HUES48 (cell line): ENCODE measurements at regions not wholly inside any gene's neighbourhood (a gene's known extent, or its start where the extent isn't known, plus 50 kb on each side); places are given as distances from the start of the nearest gene placed in this dataset.
"Not testable (repeated sequence)": the region's sequence is repeated elsewhere in the genome, so short reads cannot be mapped to it uniquely, and the experiment has no call there.

Experiments
- H3K27ac ChIP-seq: one replicate; pipeline ENCODE4 v1.7.0; 2013; ENCODE audit warnings: low read depth, low read length, inconsistent platforms
- H3K27me3 ChIP-seq: 2 replicates; pipeline ENCODE4 v1.6.1; 2013; ENCODE audit warnings: mild to moderate bottlenecking, low read length; ENCODE audit not compliant: control insufficient read depth, insufficient read depth
- H3K36me3 ChIP-seq: 2 replicates; pipeline ENCODE4 v1.6.1; 2013; ENCODE audit warnings: low read length; ENCODE audit not compliant: control insufficient read depth, insufficient read depth
- H3K4me1 ChIP-seq: 2 replicates; pipeline ENCODE4 v1.6.1; 2013; ENCODE audit warnings: mild to moderate bottlenecking, low read length; ENCODE audit not compliant: control insufficient read depth, insufficient read depth
- H3K4me3 ChIP-seq: 2 replicates; pipeline ENCODE4 v1.5.1; 2013; ENCODE audit warnings: mild to moderate bottlenecking, low read depth, low read length
- H3K9ac ChIP-seq: 2 replicates; pipeline ENCODE4 v1.6.1; 2013; ENCODE audit warnings: mild to moderate bottlenecking, low read depth, low read length, moderate library complexity
- H3K9me3 ChIP-seq: 2 replicates; pipeline ENCODE4 v1.6.1; 2013; ENCODE audit warnings: low read length; ENCODE audit not compliant: control insufficient read depth, insufficient read depth

DNA sequence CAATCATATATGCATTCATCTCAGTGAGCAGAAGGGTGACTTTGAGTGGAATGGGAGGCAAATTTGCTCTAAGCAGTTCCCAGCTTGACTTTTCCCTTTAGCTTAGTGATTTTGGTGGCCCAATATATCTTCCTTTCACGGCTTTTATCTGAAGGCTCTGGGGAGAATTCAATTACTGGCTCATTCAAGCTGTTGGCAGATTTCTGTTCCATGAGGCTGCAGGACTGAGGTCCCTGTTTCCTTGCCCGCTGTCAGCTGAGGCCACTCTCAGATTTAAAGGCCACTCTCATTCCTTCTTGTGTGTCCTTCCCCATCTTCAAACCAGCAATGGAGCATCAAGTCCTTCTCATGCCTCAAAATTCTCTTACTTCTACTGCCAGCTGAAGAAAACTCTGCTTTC, 170.4 kb upstream of the ATP10A start:
- no peaks in the 10 kb centered on the region for H3K27me3 ChIP-seq
- H3K36me3 ChIP-seq = no peaks in the 10 kb centered on the region
- H3K27ac ChIP-seq = no peak overlapping the region
- H3K9me3 ChIP-seq = no peaks in the 10 kb centered on the region
- H3K4me1 ChIP-seq = 0 out of 2 replicates have a peak, but pooled peaks cover 9% of the 10 kb centered on the region
- H3K4me3 ChIP-seq = no peak overlapping the region
- H3K9ac ChIP-seq = no peak overlapping the region

DNA sequence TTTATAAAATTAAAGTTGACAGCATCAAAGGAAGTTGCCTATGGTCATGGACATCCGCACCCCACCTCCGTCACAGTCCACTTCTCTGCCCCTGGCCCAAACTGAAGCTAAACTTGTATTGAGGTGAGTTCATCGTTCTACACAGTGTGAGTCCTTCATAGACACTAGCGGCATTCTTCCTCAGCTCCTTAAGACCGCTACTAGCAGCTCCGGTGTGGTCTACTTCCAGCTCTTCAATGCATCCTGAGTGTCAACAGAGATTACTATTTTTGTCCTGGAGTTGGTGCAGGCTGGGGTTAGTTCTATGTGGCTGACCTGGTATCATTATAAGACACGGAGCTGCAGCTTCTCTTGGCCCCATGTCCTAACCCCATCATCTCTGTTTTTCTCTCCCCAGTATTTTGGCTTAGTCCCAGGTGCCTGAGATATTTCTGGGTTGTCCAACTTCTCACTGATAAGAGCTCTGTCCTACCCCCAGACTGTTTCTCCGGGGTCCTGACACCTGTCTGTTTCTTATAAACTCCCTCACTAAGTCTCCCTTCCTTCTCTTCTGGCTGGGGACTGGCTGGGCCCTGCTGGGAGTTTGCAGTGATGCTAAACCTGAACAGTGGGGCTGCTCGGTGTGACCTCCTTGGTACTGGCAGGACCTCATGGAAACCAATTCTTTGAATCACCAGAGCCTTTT, 169.2 kb upstream of the ATP10A start:
- Histone ChIP-seq H3K27ac (no peak overlapping the region), H3K4me1 (0 out of 2 replicates have a peak, but pooled peaks cover 9% of the 10 kb centered on the region), H3K9ac (no peak overlapping the region), H3K4me3 (no peak overlapping the region), H3K36me3 (no peaks in the 10 kb centered on the region), H3K27me3 (no peaks in the 10 kb centered on the region), H3K9me3 (no peaks in the 10 kb centered on the region)

DNA sequence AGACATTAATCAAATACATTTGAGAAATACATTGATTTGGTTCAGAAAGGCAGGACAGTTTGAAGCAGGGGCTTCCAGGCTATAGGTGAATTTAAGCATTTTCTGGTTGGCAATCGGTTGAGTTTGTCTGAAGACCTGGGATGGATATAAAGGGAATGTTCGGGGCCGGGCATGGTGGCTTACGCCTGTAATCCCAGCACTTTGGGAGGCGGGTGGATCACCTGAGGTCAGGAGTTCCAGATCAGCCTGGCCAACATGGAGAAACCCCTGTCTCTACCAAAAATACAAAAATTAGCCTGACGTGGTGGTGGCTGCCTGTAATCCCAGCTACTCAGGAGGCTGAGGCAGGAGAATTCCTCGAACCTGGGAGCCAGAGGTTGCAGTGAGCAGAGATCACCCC, 166.5 kb upstream of the ATP10A start:
- not testable (repeated sequence) for H3K9ac ChIP-seq

DNA sequence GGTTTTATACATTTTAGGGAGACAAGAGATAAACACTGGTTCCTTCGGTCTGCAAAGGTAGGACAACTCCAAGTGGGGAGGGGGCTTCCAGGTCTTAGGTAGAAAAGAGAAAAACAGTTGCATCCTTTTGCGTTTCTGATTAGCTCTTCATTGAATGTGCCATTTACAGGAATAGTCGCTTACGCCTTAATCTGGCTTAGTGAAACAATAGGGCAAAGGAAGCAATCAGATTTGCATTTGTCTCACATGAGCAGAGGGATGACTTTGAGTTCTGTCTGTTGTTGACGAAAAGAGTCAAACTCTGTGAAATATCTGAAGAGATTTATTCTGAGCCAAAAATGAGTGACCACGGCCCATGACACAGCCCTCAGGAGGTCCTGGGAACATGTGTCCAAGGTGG, 166.0 kb upstream of the ATP10A start:
- H3K36me3 ChIP-seq = no peaks in the 10 kb centered on the region
- H3K9ac ChIP-seq = no peak overlapping the region
- H3K27me3 ChIP-seq = no peaks in the 10 kb centered on the region
- no peak overlapping the region for H3K27ac ChIP-seq
- 0 out of 2 replicates have a peak, but pooled peaks cover 9% of the 10 kb centered on the region for H3K4me1 ChIP-seq
- H3K4me3 ChIP-seq = no peak overlapping the region
- H3K9me3 ChIP-seq = no peaks in the 10 kb centered on the region

More for the DNA sequence above, 166.5 kb upstream of the ATP10A start:
- H3K4me1 ChIP-seq, H3K9me3 ChIP-seq, H3K27ac ChIP-seq, H3K36me3 ChIP-seq, H3K4me3 ChIP-seq, H3K27me3 ChIP-seq: not testable (repeated sequence)

DNA sequence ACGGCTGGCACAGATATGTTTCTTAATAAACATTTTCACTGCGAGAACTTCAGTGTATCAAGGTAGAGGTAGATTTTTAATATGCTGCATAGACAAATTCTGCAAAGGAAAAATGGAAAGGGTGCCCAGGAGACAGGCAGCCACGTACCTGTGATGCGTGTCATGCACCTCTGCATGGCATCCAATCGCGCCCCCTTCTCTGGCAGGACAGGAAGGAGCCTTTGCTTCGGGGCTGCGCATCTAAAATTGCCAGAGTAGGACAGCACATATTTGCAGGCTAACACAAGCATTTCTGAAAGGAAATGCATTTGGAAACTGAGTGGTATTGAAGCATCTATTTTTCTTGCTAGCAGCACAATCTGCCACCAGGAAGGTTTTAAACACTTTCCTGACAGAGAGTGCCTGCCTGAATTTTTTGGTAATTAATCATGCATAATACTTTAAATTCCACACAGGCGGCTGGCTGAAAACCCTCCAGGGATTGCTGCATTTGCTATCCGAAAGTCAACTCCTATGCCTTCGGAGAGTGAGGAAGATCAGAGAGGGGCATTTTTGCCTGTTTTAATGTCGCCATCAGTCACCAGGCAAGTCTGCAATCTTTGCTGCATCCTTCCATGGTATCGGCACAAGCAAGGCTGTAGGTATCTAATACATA, 165.1 kb upstream of the ATP10A start:
- no peaks in the 10 kb centered on the region for H3K36me3 ChIP-seq
- H3K27me3 ChIP-seq = no peaks in the 10 kb centered on the region
- 0 out of 2 replicates have a peak, but pooled peaks cover 9% of the 10 kb centered on the region for H3K4me1 ChIP-seq
- H3K9me3 ChIP-seq = no peaks in the 10 kb centered on the region
- no peak overlapping the region for H3K27ac ChIP-seq
- H3K9ac ChIP-seq = no peak overlapping the region
- H3K4me3 ChIP-seq = no peak overlapping the region

DNA sequence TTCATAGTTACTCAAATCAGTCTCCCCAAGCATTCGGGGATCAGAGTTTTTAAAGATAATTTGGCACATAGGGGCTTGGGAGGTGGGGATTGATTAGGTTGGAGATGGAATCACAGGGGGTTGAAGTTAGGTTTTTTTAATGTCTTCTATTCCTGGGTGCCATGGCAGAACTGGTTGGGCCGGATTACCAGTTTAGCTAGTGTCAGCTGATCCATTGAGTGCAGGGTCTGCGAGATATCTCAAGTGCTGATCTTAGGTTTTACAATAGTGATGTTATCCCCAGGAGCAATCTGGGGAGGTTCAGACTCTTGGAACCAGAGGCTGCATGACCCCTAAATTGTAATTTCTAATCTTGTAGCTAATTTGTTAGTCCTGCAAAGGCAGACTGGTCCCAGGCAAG, 163.5 kb upstream of the ATP10A start:
- H3K27me3 ChIP-seq, H3K9ac ChIP-seq, H3K9me3 ChIP-seq, H3K27ac ChIP-seq, H3K4me3 ChIP-seq, H3K36me3 ChIP-seq, H3K4me1 ChIP-seq: not testable (repeated sequence)

DNA sequence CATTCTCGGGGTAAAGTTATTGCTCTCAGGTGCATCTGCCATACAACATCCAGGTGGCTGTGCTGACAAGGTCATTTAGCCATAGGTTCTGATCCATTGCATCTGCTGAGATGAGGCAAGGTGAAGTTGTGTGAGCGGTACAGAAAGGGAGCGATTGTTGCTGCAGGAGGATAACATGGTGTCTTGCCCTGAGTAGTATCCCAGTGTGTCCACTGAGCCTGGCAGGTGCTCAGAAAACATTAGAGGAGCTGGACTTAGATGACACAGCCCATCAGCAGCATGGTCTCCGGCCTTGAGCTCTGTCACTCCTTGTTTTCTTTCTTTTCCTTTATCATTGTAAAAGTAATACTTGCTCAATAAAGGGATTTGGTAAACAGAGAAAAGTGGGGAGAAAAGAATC, 161.1 kb upstream of the ATP10A start:
- Histone ChIP-seq H3K9ac (no peak overlapping the region), H3K27ac (no peak overlapping the region), H3K27me3 (no peaks in the 10 kb centered on the region), H3K9me3 (no peaks in the 10 kb centered on the region), H3K36me3 (no peaks in the 10 kb centered on the region), H3K4me1 (0 out of 2 replicates have a peak, but pooled peaks cover 8% of the 10 kb centered on the region), H3K4me3 (no peak overlapping the region)

DNA sequence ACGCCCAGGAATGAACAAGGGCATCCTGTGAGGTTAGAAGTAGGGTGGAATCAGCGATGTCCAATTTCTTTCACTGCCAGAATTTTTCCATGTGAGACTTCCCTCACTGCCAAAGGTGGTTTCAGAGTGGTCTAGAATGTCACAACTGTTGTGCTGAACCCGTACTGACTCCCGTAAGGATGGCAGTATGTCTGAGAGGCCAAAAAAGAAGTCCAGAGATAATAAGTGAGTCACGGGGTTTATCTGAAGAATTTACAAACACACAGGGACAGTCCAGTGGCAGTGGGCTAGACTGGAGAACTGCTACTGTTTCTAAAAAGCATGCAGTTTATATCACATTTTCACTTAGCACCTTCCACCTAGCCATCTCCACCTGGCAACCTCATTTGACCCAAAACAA, 160.6 kb upstream of the ATP10A start:
- no peak overlapping the region for H3K27ac ChIP-seq
- H3K27me3 ChIP-seq = no peaks in the 10 kb centered on the region
- no peak overlapping the region for H3K4me3 ChIP-seq
- no peaks in the 10 kb centered on the region for H3K36me3 ChIP-seq
- no peaks in the 10 kb centered on the region for H3K9me3 ChIP-seq
- H3K9ac ChIP-seq = no peak overlapping the region
- 0 out of 2 replicates have a peak, but pooled peaks cover 2% of the 10 kb centered on the region for H3K4me1 ChIP-seq

DNA sequence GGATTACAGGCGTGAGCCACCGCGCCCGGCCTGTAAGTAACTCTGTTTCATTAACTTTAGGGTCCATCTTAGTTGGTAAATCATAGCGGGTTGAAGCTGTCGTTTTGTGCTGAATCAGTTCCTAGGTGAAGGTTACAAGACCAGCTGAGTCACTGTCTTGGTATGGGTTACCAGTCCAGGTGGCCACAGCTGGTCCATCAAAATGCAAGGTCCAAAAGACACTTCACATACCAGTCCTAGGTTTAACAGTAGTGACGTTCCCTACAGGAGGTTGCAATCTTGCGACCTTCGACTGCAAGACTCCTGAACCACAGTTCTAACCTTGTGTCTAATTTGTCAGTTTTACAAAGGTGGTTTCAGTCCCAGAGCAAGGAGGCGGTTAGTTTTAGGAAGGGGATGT, 160.1 kb upstream of the ATP10A start:
- Histone ChIP-seq H3K36me3 (no peaks in the 10 kb centered on the region), H3K27me3 (no peaks in the 10 kb centered on the region), H3K4me1 (no peaks in the 10 kb centered on the region), H3K4me3 (no peak overlapping the region), H3K9ac (no peak overlapping the region), H3K27ac (no peak overlapping the region), H3K9me3 (no peaks in the 10 kb centered on the region)

DNA sequence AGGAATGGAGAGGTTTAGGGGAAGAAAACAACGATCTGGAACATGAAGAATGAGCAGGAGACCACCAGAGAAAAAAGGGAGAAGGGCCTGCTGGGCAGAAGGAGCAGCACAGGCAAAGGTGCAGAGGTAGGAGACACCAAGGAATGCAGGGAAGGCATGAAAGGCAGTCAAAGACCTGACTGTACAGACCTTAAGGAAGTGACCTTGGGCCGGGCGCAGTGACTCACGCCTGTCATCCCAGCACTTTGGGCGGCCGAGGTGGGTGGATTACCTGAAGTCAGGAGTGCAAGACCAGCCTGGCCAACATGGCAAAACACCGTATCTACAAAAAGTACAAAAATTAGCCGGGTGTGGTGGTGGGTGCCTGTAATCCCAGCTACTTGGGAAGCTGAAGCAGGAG, 157.7 kb upstream of the ATP10A start:
- H3K27me3 ChIP-seq = no peaks in the 10 kb centered on the region
- no peaks in the 10 kb centered on the region for H3K4me1 ChIP-seq
- no peak overlapping the region for H3K9ac ChIP-seq
- no peak overlapping the region for H3K4me3 ChIP-seq
- H3K27ac ChIP-seq = no peak overlapping the region
- H3K36me3 ChIP-seq = no peaks in the 10 kb centered on the region
- no peaks in the 10 kb centered on the region for H3K9me3 ChIP-seq

DNA sequence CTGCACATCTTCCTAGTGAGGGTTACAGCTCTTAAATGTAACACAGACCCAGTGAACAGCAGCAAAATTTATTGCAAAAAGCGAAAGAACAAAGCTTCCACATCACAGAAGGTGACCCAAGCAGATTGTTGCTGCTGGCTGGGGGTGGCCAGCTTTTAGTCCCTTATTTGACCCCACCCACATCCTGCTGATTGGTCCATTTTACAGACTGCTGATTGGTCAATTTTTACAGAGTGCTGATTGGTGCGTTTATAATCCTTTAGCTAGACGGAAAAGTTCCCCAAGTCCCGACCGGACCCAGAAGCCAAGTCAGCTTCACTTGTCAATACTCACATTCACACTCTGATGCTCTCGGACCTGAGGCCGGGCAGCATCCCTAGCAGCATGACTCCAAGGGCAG, 154.5 kb upstream of the ATP10A start:
- H3K27me3 ChIP-seq = no peaks in the 10 kb centered on the region
- H3K4me3 ChIP-seq = no peak overlapping the region
- no peaks in the 10 kb centered on the region for H3K36me3 ChIP-seq
- no peak overlapping the region for H3K27ac ChIP-seq
- no peaks in the 10 kb centered on the region for H3K4me1 ChIP-seq
- no peak overlapping the region for H3K9ac ChIP-seq
- H3K9me3 ChIP-seq = no peaks in the 10 kb centered on the region
